Panc1 (cell line): ENCODE measurements at regions not wholly inside any gene's neighbourhood (a gene's known extent, or its start where the extent isn't known, plus 50 kb on each side); places are given as distances from the start of the nearest gene placed in this dataset.

Experiments used
- ATAC-seq: fragments of 200-7000 bp; cut with Tn5 transposase; 2 replicates; pipeline ENCODE4 v1.9.1; 2020; ENCODE audit warnings: mild to moderate bottlenecking, moderate library complexity
- BruUV-seq: library from RNA; stranded (reverse); fragments of 400-500 nt; replicated peaks from 2 replicates; lab custom pipeline; 2021; lab: Mats Ljungman, UMichigan
- CTCF ChIA-PET: fragments of 300-600 bp; sonication (Branson Sonifier 250); formaldehyde crosslinking; loops from one replicate; lab custom pipeline; 2022; ENCODE audit warnings: antibody characterized with exemption; lab: Charles Lee
- POLR2A ChIA-PET: fragments of 300-600 bp; sonication (Branson Sonifier 250); formaldehyde crosslinking; loops from one replicate; lab custom pipeline; 2022; ENCODE audit warnings: antibody characterized with exemption; lab: Charles Lee
- DNase-seq: peaks from one replicate; pipeline ENCODE4 v3.0.0-alpha.2; 2010; ENCODE audit warnings: low read depth, low spot score
- H3K27ac ChIP-seq: 2 replicates; pipeline ENCODE4 v1.5.1; 2011; ENCODE audit warnings: mild to moderate bottlenecking, low read length, inconsistent platforms
- H3K27me3 ChIP-seq: fragments of 200-500 bp; sonication (Bioruptor generic); 2 replicates; pipeline ENCODE4 v1.6.0; 2014; ENCODE audit warnings: low read length, inconsistent platforms; ENCODE audit not compliant: control insufficient read depth, insufficient read depth
- H3K36me3 ChIP-seq: fragments of 200-500 bp; sonication (Bioruptor generic); 2 replicates; pipeline ENCODE4 v1.5.1; 2014; ENCODE audit warnings: inconsistent platforms, mild to moderate bottlenecking, low read length, moderate library complexity; ENCODE audit not compliant: control insufficient read depth, insufficient read depth
- H3K4me1 ChIP-seq: 2 replicates; pipeline ENCODE4 v1.5.1; 2011; ENCODE audit warnings: inconsistent platforms, mild to moderate bottlenecking, low read length, moderate library complexity; ENCODE audit not compliant: control insufficient read depth, insufficient read depth
- H3K4me3 ChIP-seq, 2 experiments: 2 replicates each; pipeline ENCODE4 v1.5.1; 2011 to 2012; ENCODE audit warnings: low read depth in 2 of 2, low read length in 2 of 2, mild to moderate bottlenecking in 2 of 2, inconsistent platforms in 1 of 2, moderate library complexity in 1 of 2
- H3K9me3 ChIP-seq: fragments of 200-500 bp; sonication (Bioruptor generic); 2 replicates; pipeline ENCODE4 v1.5.1; 2014; ENCODE audit warnings: low read depth, mild to moderate bottlenecking, inconsistent platforms, low read length, moderate library complexity; ENCODE audit not compliant: control insufficient read depth, insufficient read depth
- CTCF ChIP-seq: fragments of 450-650 bp; IDR thresholded peaks from 2 replicates; pipeline ENCODE4 v1.5.1; 2017; ENCODE audit warnings: mild to moderate bottlenecking
- POLR2AphosphoS5 ChIP-seq: IDR thresholded peaks from 2 replicates; pipeline ENCODE4 v1.6.1; 2012; ENCODE audit warnings: mild to moderate bottlenecking, low read depth, low read length, moderate library complexity
- REST ChIP-seq, 2 experiments: IDR thresholded peaks; 2 replicates each; pipeline ENCODE4 v1.6.1; 2011 to 2012; ENCODE audit warnings: low read depth in 2 of 2, control low read depth in 1 of 2, low read length in 1 of 2, mild to moderate bottlenecking in 1 of 2, moderate library complexity in 1 of 2; ENCODE audit not compliant: insufficient read depth in 1 of 2
- SIN3A ChIP-seq: IDR thresholded peaks from 2 replicates; pipeline ENCODE4 v1.6.1; 2012; ENCODE audit warnings: low read depth, mild to moderate bottlenecking, low read length, moderate library complexity, borderline replicate concordance; ENCODE audit not compliant: insufficient read depth
- TCF7L2 ChIP-seq: IDR thresholded peaks from 2 replicates; pipeline ENCODE4 v1.6.1; 2011; ENCODE audit warnings: mild to moderate bottlenecking, low read depth, low read length, inconsistent platforms
- in situ Hi-C: cut with HindIII; loops from 2 replicates; pipeline ENCODE4 v1.10.0; 2016; ENCODE audit warnings: low sequenced_read_pairs, low pct_unique_long_range_greater_than_20kb
- intact Hi-C: fragments of 100-400 bp; cut with micrococcal nuclease; formaldehyde crosslinking; loops from one replicate; pipeline ENCODE4 v1.10.0; 2022; ENCODE audit not compliant: unreplicated experiment

GRCh38 chrX:147377728-147378127 is 534.0 kb upstream of the FMR1 start:
- ChIA-PET CTCF (no interaction called here), POLR2A (no interaction called here)
- DNase-seq (no peak), ATAC-seq (no peak)
- intact Hi-C loops (no loop called here), in situ Hi-C loops (no loop called here)
- Histone ChIP-seq H3K9me3 (no peaks in the 10 kb centered on the region), H3K4me1 (no peaks in the 10 kb centered on the region), H3K27me3 (no peaks in the 10 kb centered on the region), H3K4me3 (no peak overlapping the region), H3K27ac (no peak overlapping the region), H3K36me3 (no peaks in the 10 kb centered on the region)
- no peak for TF ChIP-seq POLR2AphosphoS5
- TF ChIP-seq REST (IDR thresholded peaks at IDR 0.05; ENCODE audit: insufficient read depth in 1 of 2, low read depth in 2 of 2, low read length in 1 of 2): no peak
- no peak for TF ChIP-seq CTCF
- TF ChIP-seq SIN3A: no peak
- TF ChIP-seq TCF7L2: no peak
- no TSS peak for BruUV-seq

- ChIA-PET CTCF (no interaction called here), POLR2A (no interaction called here)
- H3K27me3 ChIP-seq: no peaks in the 10 kb centered on the region
- in situ Hi-C loops: no loop called here
- BruUV-seq: no TSS peak
- no peaks in the 10 kb centered on the region for H3K36me3 ChIP-seq
- H3K9me3 ChIP-seq: no peaks in the 10 kb centered on the region
- no peak for ATAC-seq
- TF ChIP-seq REST (IDR thresholded peaks at IDR 0.05; ENCODE audit: insufficient read depth in 1 of 2, low read depth in 2 of 2, low read length in 1 of 2): no peak
- TF ChIP-seq POLR2AphosphoS5: no peak
- no peak for TF ChIP-seq SIN3A
- no peak for TF ChIP-seq CTCF
- TF ChIP-seq TCF7L2: no peak
- H3K27ac ChIP-seq: no peak overlapping the region
- intact Hi-C loops: no loop called here
- DNase-seq: no peak
- no peaks in the 10 kb centered on the region for H3K4me1 ChIP-seq
- H3K4me3 ChIP-seq: no peak overlapping the region
These were observed 534.9 kb upstream of the FMR1 start for GRCh38 chrX:147376601-147377422.
